OCI-LY3 (cell line): ENCODE measurements at regions not wholly inside any gene's neighbourhood (a gene's known extent, or its start where the extent isn't known, plus 50 kb on each side); places are given as distances from the start of the nearest gene placed in this dataset.
"Not testable (repeated sequence)": the region's sequence is repeated elsewhere in the genome, so short reads cannot be mapped to it uniquely, and the experiment has no call there.

Source experiments
- CTCF ChIP-seq: fragments of 200-600, 300-600 bp; sonication (generic); IDR thresholded peaks from 2 replicates; pipeline ENCODE4 v1.5.1; 2014; ENCODE audit warnings: antibody characterized with exemption, low read length, low read depth
- EZH2phosphoT487 ChIP-seq: fragments of 200-600 bp; shearing (Covaris generic); IDR thresholded peaks from 2 replicates; pipeline ENCODE4 v1.6.1; 2018; ENCODE audit warnings: antibody characterized with exemption, mixed run types, low read depth

GRCh38 chr4:118629697-118630096 lies 55.5 kb upstream of the METTL14 start:
- TF ChIP-seq CTCF, EZH2phosphoT487: not testable (repeated sequence)
